Esophagus muscularis mucosa (tissue), 4 donors: ENCODE measurements at regions not wholly inside any gene's neighbourhood (a gene's known extent, or its start where the extent isn't known, plus 50 kb on each side); places are given as distances from the start of the nearest gene placed in this dataset.

Experiments
- DNase-seq: peaks from one replicate; pipeline ENCODE4 v3.0.0-alpha.2; 2017; ENCODE audit errors: extremely low spot score
- H3K27ac ChIP-seq, 4 donors: fragments of 200-600 bp; sonication (generic); replicated peaks in 1 of 4; 1 replicate in 3 of 4; 2 replicates in 1 of 4; pipeline ENCODE4 v1.5.1; 2016 to 2019; ENCODE audit warnings: mild to moderate bottlenecking in 1 of 4
- H3K27me3 ChIP-seq, 4 donors: fragments of 200-600 bp; sonication (generic); one replicate each; pipeline versions ENCODE4 v1.5.1 to v1.6.0; 2016 to 2019
- H3K36me3 ChIP-seq, 4 donors: fragments of 200-600 bp; sonication (generic); one replicate each; pipeline ENCODE4 v1.5.1; 2016 to 2019
- H3K4me1 ChIP-seq, 4 donors: fragments of 200-600 bp; sonication (generic); one replicate each; pipeline ENCODE4 v1.5.1; 2016 to 2019
- H3K4me3 ChIP-seq, 4 donors: fragments of 200-600 bp; sonication (generic); 1 replicate in 2 of 4; 2 replicates in 2 of 4; pipeline ENCODE4 v1.5.1; 2016 to 2019; ENCODE audit warnings: mild to moderate bottlenecking in 4 of 4, moderate library complexity in 1 of 4
- H3K9me3 ChIP-seq, 4 donors: fragments of 200-600 bp; sonication (generic); 1 replicate in 3 of 4; 2 replicates in 1 of 4; pipeline ENCODE4 v1.5.1; 2016 to 2019
- EP300 ChIP-seq: sonication (generic); formaldehyde crosslinking; IDR thresholded peaks from one replicate; pipeline ENCODE4 v1.6.1; 2017; ENCODE audit warnings: antibody characterized with exemption
- POLR2A ChIP-seq: fragments of 450-650 bp; IDR thresholded peaks from one replicate; pipeline ENCODE4 v1.6.1; 2017; ENCODE audit warnings: antibody characterized with exemption, moderate library complexity, mild to moderate bottlenecking, low read depth
- POLR2AphosphoS5 ChIP-seq, 2 donors: sonication (generic); formaldehyde crosslinking; IDR thresholded peaks; one replicate each; pipeline ENCODE4 v1.6.1; 2017; ENCODE audit warnings: antibody characterized with exemption in 2 of 2
- WGBS: methylation state at CpG from one replicate; pipeline ENCODE4 v1.1.5; 2018; 5-methylcytosine and 5-hydroxymethylcytosine counted together
- intact Hi-C: fragments of 100-400 bp; cut with DNase I; formaldehyde crosslinking; loops from one replicate; pipeline ENCODE4 v1.15.1; 2023
- TF ChIP-seq, protein P1 (sequence below), 3 experiments: fragments of 200-600 bp in 2 of 3; fragments of 450-650 bp in 1 of 3; sonication (generic) in 2 of 3; IDR thresholded peaks; one replicate each; pipeline ENCODE4 v1.5.1; 2017 to 2019; ENCODE audit warnings: antibody characterized with exemption in 3 of 3, mild to moderate bottlenecking in 2 of 3, moderate library complexity in 1 of 3

DNA sequence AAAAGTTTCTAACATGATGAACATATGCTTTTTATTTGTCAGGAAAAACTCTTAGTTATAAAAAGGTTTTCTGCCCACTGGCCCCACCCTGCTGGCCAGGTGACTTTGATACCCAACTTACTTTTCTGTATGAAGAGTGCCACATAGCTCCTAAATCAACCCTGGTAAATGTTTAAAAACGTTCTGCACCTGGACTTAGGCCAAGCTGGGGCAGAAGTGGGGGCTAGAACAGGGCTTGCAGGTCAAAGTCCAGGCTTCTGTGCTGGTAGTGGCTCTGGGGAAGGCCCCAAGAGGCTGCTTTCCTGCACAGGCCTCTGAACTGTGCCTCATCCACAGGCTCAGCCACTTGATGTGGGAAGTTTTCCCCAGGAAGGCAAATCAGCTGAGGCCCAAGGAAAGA, 171.7 kb downstream of the ANKRD30B start:
- peak; percentile 75 for DNase-seq
- H3K4me1 ChIP-seq, result no peaks in the 10 kb centered on the region
- H3K27ac ChIP-seq, result no peak overlapping the region
- intact Hi-C loops, result no loop called here
- no peak for TF ChIP-seq EP300
- TF ChIP-seq POLR2A, result no peak
- TF ChIP-seq POLR2AphosphoS5 (IDR thresholded peaks at IDR 0.05), result no peak
- TF ChIP-seq, protein P1, sequence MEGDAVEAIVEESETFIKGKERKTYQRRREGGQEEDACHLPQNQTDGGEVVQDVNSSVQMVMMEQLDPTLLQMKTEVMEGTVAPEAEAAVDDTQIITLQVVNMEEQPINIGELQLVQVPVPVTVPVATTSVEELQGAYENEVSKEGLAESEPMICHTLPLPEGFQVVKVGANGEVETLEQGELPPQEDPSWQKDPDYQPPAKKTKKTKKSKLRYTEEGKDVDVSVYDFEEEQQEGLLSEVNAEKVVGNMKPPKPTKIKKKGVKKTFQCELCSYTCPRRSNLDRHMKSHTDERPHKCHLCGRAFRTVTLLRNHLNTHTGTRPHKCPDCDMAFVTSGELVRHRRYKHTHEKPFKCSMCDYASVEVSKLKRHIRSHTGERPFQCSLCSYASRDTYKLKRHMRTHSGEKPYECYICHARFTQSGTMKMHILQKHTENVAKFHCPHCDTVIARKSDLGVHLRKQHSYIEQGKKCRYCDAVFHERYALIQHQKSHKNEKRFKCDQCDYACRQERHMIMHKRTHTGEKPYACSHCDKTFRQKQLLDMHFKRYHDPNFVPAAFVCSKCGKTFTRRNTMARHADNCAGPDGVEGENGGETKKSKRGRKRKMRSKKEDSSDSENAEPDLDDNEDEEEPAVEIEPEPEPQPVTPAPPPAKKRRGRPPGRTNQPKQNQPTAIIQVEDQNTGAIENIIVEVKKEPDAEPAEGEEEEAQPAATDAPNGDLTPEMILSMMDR (IDR thresholded peaks at IDR 0.05), result no peak
- H3K9me3 ChIP-seq, result no peaks in the 10 kb centered on the region
- H3K36me3 ChIP-seq, result no peaks in the 10 kb centered on the region
- no peaks in the 10 kb centered on the region for H3K27me3 ChIP-seq
- no peak overlapping the region for H3K4me3 ChIP-seq
- WGBS, result 27% methylated on average over 1 of the region's 1 CpG

DNA sequence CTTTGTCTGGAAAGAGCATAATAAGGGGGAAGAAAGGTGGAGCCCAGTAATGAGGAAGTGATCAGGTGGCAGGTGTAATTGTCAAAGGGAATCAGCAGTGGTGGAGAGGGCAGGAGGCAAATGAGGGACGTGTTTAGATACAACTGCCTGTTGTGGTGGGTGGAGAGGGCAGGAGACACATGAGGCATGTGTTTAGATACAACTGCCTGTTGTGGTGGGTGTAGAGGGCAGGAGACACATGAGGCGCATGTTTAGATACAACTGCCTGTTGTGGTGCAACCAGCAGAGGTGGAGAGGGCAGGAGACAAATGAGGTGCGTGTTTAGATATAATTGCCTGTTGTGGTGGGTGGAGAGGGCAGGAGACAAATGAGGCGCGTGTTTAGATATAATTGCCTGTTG, 173.1 kb downstream of the ANKRD30B start:
- WGBS, result 88% methylated on average over 5 of the region's 5 CpGs
- TF ChIP-seq EP300, result no peak
- no peak for TF ChIP-seq POLR2AphosphoS5 (IDR thresholded peaks at IDR 0.05)
- no peak for TF ChIP-seq POLR2A
- TF ChIP-seq, protein P1 (IDR thresholded peaks at IDR 0.05), result no peak
- DNase-seq, result peak; percentile 81
- intact Hi-C loops, result no loop called here
- Histone ChIP-seq H3K4me1 (peaks cover 0 to 6% (median 0%) of the 10 kb centered on the region in 4 donors), H3K36me3 (no peaks in the 10 kb centered on the region), H3K4me3 (no peak overlapping the region), H3K27me3 (no peaks in the 10 kb centered on the region), H3K9me3 (no peaks in the 10 kb centered on the region), H3K27ac (no peak overlapping the region)

DNA sequence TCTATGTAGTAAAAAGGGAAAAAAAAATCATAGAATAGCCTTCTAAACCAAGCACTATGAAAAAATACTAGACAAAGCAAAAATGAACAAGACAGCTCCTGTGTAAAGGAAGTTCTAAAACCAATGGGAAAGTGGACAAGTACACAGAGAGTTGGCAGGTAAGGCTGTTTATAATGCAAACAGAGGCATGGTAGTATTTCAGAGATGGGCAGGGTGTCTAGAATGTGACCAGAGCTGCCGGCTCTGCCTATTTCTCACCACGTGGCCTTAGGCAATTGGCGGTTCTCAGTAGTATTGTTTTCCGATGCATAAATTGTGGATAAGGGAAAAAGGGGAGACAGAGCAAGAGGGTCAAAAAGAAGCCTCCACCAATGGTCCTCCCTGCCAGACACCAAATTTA, 173.6 kb downstream of the ANKRD30B start:
- Histone ChIP-seq H3K9me3 (no peaks in the 10 kb centered on the region), H3K36me3 (no peaks in the 10 kb centered on the region), H3K27ac (no peak overlapping the region), H3K4me1 (peaks cover 0 to 6% (median 0%) of the 10 kb centered on the region in 4 donors), H3K4me3 (no peak overlapping the region), H3K27me3 (no peaks in the 10 kb centered on the region)
- no peak for TF ChIP-seq EP300
- DNase-seq, result no peak
- intact Hi-C loops, result no loop called here
- WGBS, result 79% methylated on average over 4 of the region's 4 CpGs

DNA sequence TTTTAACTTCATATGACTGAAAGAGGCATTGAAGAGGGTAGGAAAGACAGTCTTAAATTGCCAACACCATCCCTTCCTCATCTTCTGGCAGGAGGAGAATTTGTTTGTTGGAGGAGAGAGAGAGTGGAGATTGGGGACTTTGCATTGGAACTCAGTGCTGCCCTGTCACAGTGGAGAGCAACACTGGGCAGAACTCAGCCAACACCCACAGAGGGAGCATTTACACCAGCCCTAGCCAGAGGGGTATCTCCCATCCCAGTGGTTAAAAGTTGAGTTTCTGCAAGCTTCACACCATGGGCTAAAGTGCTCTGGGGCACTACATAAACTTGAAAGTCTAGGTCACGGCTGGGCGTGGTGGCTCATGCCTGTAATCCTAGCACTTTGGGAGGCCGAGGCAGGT, 174.1 kb downstream of the ANKRD30B start:
- 80% methylated on average over 1 of the region's 3 CpGs for WGBS
- intact Hi-C loops, result no loop called here

DNA sequence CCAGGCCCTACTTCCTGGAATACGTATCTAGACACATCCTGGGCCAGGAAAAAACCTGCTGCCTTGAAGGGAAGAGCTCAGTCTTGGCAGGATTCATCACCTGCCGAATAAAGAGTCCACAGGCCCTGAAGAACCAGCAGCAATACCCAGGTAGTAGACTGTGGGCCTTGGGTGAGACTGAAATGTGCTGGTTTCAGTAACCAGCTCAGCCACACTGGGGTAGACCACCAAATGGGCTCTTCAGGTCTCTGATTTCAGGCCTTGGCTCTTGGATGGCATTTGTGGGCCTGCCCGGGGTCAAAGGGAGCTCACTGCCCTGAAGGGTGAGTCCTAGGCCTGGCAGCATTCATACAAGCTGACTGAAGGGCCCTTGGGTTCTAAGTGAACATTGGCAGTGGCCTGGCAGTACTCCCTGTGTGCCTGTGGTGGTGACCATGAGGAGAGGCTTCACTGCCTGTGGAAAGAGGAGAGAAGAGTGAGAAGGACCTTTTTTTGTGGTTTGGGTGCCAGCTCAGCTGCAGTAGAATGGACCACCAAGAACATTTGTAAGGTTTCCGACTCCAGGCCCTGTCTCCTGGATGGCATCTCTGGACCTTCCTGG, 175.1 kb downstream of the ANKRD30B start:
- no peak for DNase-seq
- no peak overlapping the region for H3K4me3 ChIP-seq
- no peaks in the 10 kb centered on the region for H3K9me3 ChIP-seq
- no peaks in the 10 kb centered on the region for H3K36me3 ChIP-seq
- no peak for TF ChIP-seq POLR2AphosphoS5 (IDR thresholded peaks at IDR 0.05)
- TF ChIP-seq, protein P1 (IDR thresholded peaks at IDR 0.05), result no peak
- no peak for TF ChIP-seq EP300
- no peak for TF ChIP-seq POLR2A
- WGBS, result 63% methylated on average over 3 of the region's 4 CpGs
- intact Hi-C loops, result no loop called here
- peaks cover 0 to 6% (median 0%) of the 10 kb centered on the region in 4 donors for H3K4me1 ChIP-seq
- no peaks in the 10 kb centered on the region for H3K27me3 ChIP-seq
- no peak overlapping the region for H3K27ac ChIP-seq

More for the DNA sequence above, 174.1 kb downstream of the ANKRD30B start:
- H3K27me3 ChIP-seq, result no peaks in the 10 kb centered on the region
- no peak overlapping the region for H3K27ac ChIP-seq
- no peak overlapping the region for H3K4me3 ChIP-seq
- no peak for TF ChIP-seq EP300
- TF ChIP-seq, protein P1 (IDR thresholded peaks at IDR 0.05), result no peak
- TF ChIP-seq POLR2A, result no peak
- no peak for TF ChIP-seq POLR2AphosphoS5 (IDR thresholded peaks at IDR 0.05)
- peak; percentile 45 for DNase-seq
- peaks cover 0 to 6% (median 0%) of the 10 kb centered on the region in 4 donors for H3K4me1 ChIP-seq
- no peaks in the 10 kb centered on the region for H3K9me3 ChIP-seq
- H3K36me3 ChIP-seq, result no peaks in the 10 kb centered on the region
